ENCODE measurements at regions not wholly inside any gene's neighbourhood (a gene's known extent, or its start where the extent isn't known, plus 50 kb on each side); places are given as distances from the start of the nearest gene placed in this dataset.
A peak's percentile ranks its signal among the peaks of the same experiment; 100 is the strongest.
"Not testable (repeated sequence)": the region's sequence is repeated elsewhere in the genome, so short reads cannot be mapped to it uniquely, and the experiment has no call there.

- no peak for DNase-seq (ENCODE audit: low spot score)
These were observed 542.1 kb upstream of the SYT4 start for GRCh38 chr18:43819397-43819796.

- no peak for DNase-seq (ENCODE audit: low spot score)
These were observed 542.6 kb upstream of the SYT4 start for GRCh38 chr18:43819873-43820272.

GRCh38 chr18:43825768-43826167 lies 548.5 kb upstream of the SYT4 start:
- no peak for DNase-seq (ENCODE audit: low spot score)

GRCh38 chr18:43826215-43826614 lies 548.9 kb upstream of the SYT4 start:
- DNase-seq (ENCODE audit: low spot score) = no peak

GRCh38 chr18:43827311-43827710 lies 550.0 kb upstream of the SYT4 start:
- no peak for DNase-seq (ENCODE audit: low spot score)

GRCh38 chr18:43830303-43830702 lies 553.0 kb upstream of the SYT4 start:
- DNase-seq (ENCODE audit: low spot score) = no peak

GRCh38 chr18:43830947-43831346 lies 553.7 kb upstream of the SYT4 start:
- no peak for DNase-seq (ENCODE audit: low spot score)

- no peak for DNase-seq (ENCODE audit: low spot score)
These were observed 569.0 kb upstream of the SYT4 start for GRCh38 chr18:43846299-43846698.

GRCh38 chr18:43847164-43848091 lies 570.1 kb upstream of the SYT4 start:
- no peak for DNase-seq (ENCODE audit: low spot score)

GRCh38 chr18:43849831-43850230 lies 572.5 kb upstream of the SYT4 start:
- DNase-seq (ENCODE audit: low spot score) = not testable (repeated sequence)

GRCh38 chr18:43855376-43855775 lies 578.1 kb upstream of the SYT4 start:
- DNase-seq (ENCODE audit: low spot score) = no peak

- no peak for DNase-seq (ENCODE audit: low spot score)
These were observed 585.9 kb upstream of the SYT4 start for GRCh38 chr18:43863180-43863579.

- DNase-seq (ENCODE audit: low spot score) = no peak
These were observed 589.4 kb upstream of the SYT4 start for GRCh38 chr18:43866696-43867095.

GRCh38 chr18:43868497-43868995 lies 591.3 kb upstream of the SYT4 start:
- DNase-seq (ENCODE audit: low spot score) = no peak

- DNase-seq (ENCODE audit: low spot score) = peak; percentile 4
These were observed 592.2 kb upstream of the SYT4 start for GRCh38 chr18:43869451-43870008.

- no peak for DNase-seq (ENCODE audit: low spot score)
These were observed 593.3 kb upstream of the SYT4 start for GRCh38 chr18:43870626-43871025.

- DNase-seq (ENCODE audit: low spot score) = no peak
These were observed 598.2 kb upstream of the SYT4 start for GRCh38 chr18:43875511-43875910.

GRCh38 chr18:43876286-43876685 lies 599.0 kb upstream of the SYT4 start:
- no peak for DNase-seq (ENCODE audit: low spot score)

GRCh38 chr18:43876748-43877147 lies 599.5 kb upstream of the SYT4 start:
- DNase-seq (ENCODE audit: low spot score) = no peak

GRCh38 chr18:43877616-43878321 lies 600.5 kb upstream of the SYT4 start:
- no peak for DNase-seq (ENCODE audit: low spot score)

GRCh38 chr18:43879415-43879814 lies 602.1 kb upstream of the SYT4 start:
- no peak for DNase-seq (ENCODE audit: low spot score)

- DNase-seq (ENCODE audit: low spot score) = no peak
These were observed 605.2 kb upstream of the SYT4 start for GRCh38 chr18:43882358-43883055.

Data from hepatic stellate cell (primary cell).